Glutamatergic neuron (in vitro differentiated cells): ENCODE measurements at regions not wholly inside any gene's neighbourhood (a gene's known extent, or its start where the extent isn't known, plus 50 kb on each side); places are given as distances from the start of the nearest gene placed in this dataset.

Source experiments
- DNase-seq: peaks from one replicate; pipeline ENCODE4 v3.0.0; 2022
- H3K27ac Mint-ChIP-seq: one replicate; pipeline ENCODE4 v1.8.0; 2020; ENCODE audit warnings: mild to moderate bottlenecking, mixed read lengths, inconsistent platforms; ENCODE audit not compliant: unreplicated experiment
- H3K27me3 Mint-ChIP-seq: one replicate; pipeline ENCODE4 v1.8.0; 2020; ENCODE audit warnings: mild to moderate bottlenecking, moderate library complexity, mixed read lengths, inconsistent platforms; ENCODE audit not compliant: unreplicated experiment
- H3K36me3 Mint-ChIP-seq: one replicate; pipeline ENCODE4 v1.8.0; 2020; ENCODE audit warnings: mild to moderate bottlenecking, mixed read lengths, inconsistent platforms; ENCODE audit not compliant: unreplicated experiment
- H3K4me1 Mint-ChIP-seq: one replicate; pipeline ENCODE4 v1.8.0; 2020; ENCODE audit warnings: mild to moderate bottlenecking, low read depth, mixed read lengths, inconsistent platforms; ENCODE audit not compliant: unreplicated experiment
- H3K4me3 Mint-ChIP-seq: one replicate; pipeline ENCODE4 v1.8.0; 2020; ENCODE audit warnings: mild to moderate bottlenecking, mixed read lengths, inconsistent platforms; ENCODE audit not compliant: unreplicated experiment
- H3K9me3 Mint-ChIP-seq: one replicate; pipeline ENCODE4 v1.8.0; 2020; ENCODE audit warnings: mild to moderate bottlenecking, moderate library complexity, mixed read lengths, inconsistent platforms; ENCODE audit not compliant: unreplicated experiment
- CTCF ChIP-seq: fragments of 200-600 bp; sonication (generic); IDR thresholded peaks from one replicate; pipeline ENCODE4 v1.5.0; 2021; ENCODE audit not compliant: partially characterized antibody, unreplicated experiment

GRCh38 chr16:62950351-62950750 lies 914.1 kb upstream of the CDH8 start:
- peaks cover 10% of the 10 kb centered on the region for H3K4me1 Mint-ChIP-seq
- TF ChIP-seq CTCF = no peak
- DNase-seq = no peak
- no peaks in the 10 kb centered on the region for H3K9me3 Mint-ChIP-seq
- H3K27ac Mint-ChIP-seq = no peak overlapping the region
- no peak overlapping the region for H3K4me3 Mint-ChIP-seq
- H3K27me3 Mint-ChIP-seq = no peaks in the 10 kb centered on the region
- H3K36me3 Mint-ChIP-seq = no peaks in the 10 kb centered on the region

- no peaks in the 10 kb centered on the region for H3K27me3 Mint-ChIP-seq
- H3K4me1 Mint-ChIP-seq = peaks cover 2% of the 10 kb centered on the region
- TF ChIP-seq CTCF = no peak
- H3K4me3 Mint-ChIP-seq = no peak overlapping the region
- H3K27ac Mint-ChIP-seq = no peak overlapping the region
- no peaks in the 10 kb centered on the region for H3K9me3 Mint-ChIP-seq
- no peaks in the 10 kb centered on the region for H3K36me3 Mint-ChIP-seq
- DNase-seq = no peak
Measured at GRCh38 chr16:62940569-62940968, 904.3 kb upstream of the CDH8 start.

GRCh38 chr16:62939687-62940086 lies 903.4 kb upstream of the CDH8 start:
- TF ChIP-seq CTCF = no peak
- Mint-ChIP-seq H3K4me1 (peaks cover 2% of the 10 kb centered on the region), H3K27ac (no peak overlapping the region), H3K36me3 (no peaks in the 10 kb centered on the region), H3K4me3 (no peak overlapping the region), H3K27me3 (no peaks in the 10 kb centered on the region), H3K9me3 (no peaks in the 10 kb centered on the region)
- no peak for DNase-seq

DNA sequence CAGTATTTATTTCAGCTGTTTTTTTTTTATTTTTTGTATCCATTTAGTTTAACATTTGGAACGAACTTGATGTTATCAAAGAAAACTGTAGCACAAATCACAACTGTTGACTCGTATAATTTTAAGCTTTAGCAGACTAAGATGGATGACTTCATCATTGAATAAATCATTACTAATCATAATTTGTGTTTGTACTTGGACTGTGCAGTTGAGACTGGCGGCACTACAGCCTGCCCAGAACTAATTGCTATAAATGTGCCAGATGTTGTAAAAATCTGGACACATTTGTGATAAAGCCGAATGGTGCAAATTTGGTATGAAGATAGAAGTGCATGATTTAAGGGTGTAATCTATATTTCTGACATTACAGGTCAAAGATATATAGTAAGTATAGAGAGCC lies 897.7 kb upstream of the CDH8 start:
- no peaks in the 10 kb centered on the region for H3K36me3 Mint-ChIP-seq
- no peaks in the 10 kb centered on the region for H3K4me1 Mint-ChIP-seq
- DNase-seq = no peak
- H3K4me3 Mint-ChIP-seq = no peak overlapping the region
- TF ChIP-seq CTCF = no peak
- no peak overlapping the region for H3K27ac Mint-ChIP-seq
- H3K9me3 Mint-ChIP-seq = no peaks in the 10 kb centered on the region
- H3K27me3 Mint-ChIP-seq = no peaks in the 10 kb centered on the region

DNA sequence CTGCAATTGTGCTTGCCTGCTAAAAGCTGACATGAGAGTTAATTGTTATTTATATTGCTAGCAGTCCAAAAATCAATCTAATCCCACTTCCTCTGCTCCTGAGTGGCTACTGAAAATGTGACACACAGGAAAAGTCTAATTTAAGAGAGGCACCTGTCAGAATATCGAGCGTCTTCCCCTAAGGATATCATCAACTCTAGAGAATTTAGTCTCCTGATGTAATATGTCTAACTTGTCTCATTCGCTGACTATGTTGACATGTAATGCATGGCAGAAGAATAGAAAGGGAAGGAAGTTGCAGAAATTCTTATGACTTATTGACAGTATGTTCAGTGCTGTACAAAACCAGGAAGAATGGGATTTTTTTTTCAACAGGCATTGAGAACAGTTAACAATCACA lies 893.4 kb upstream of the CDH8 start:
- H3K9me3 Mint-ChIP-seq = no peaks in the 10 kb centered on the region
- H3K4me3 Mint-ChIP-seq = no peak overlapping the region
- no peak for DNase-seq

More for the DNA sequence above, 893.4 kb upstream of the CDH8 start:
- no peak for TF ChIP-seq CTCF
- no peaks in the 10 kb centered on the region for H3K4me1 Mint-ChIP-seq
- H3K36me3 Mint-ChIP-seq = no peaks in the 10 kb centered on the region
- H3K27ac Mint-ChIP-seq = no peak overlapping the region
- no peaks in the 10 kb centered on the region for H3K27me3 Mint-ChIP-seq
